ENCODE measurements at regions not wholly inside any gene's neighbourhood (a gene's known extent, or its start where the extent isn't known, plus 50 kb on each side); places are given as distances from the start of the nearest gene placed in this dataset.

GRCh38 chr2:100196786-100197494 lies 54.5 kb upstream of the AFF3 start:
- in situ Hi-C loops (cut with MboI) = no loop called here
- no peak overlapping the region for H3K27ac ChIP-seq (ENCODE audit: extremely low read depth, low read depth, low read length)
- H3K9ac ChIP-seq (ENCODE audit: insufficient read depth in 1 of 2, low read depth in 2 of 2, low read length in 2 of 2) = no peak overlapping the region
- H2AFZ ChIP-seq (ENCODE audit: low read depth, low read length) = peak overlapping the region; percentile 16; the same call in 1 of the 2 replicates
- no peaks in the 10 kb centered on the region for H4K20me1 ChIP-seq (replicated peaks; ENCODE audit: control insufficient read depth, insufficient read depth, low read length)
- H3K36me3 ChIP-seq (ENCODE audit: control insufficient read depth, insufficient read depth, low read length) = no peaks in the 10 kb centered on the region
- BruUV-seq (replicated peaks) = no TSS peak
- H3K9me1 ChIP-seq (ENCODE audit: control insufficient read depth, insufficient read depth, low read length) = no peaks in the 10 kb centered on the region
- DNase-seq (ENCODE audit: extremely low read depth in 1 of 4, low spot score in 3 of 4) (no peak), ATAC-seq (no peak), FAIRE-seq (no peak)
- H3K27me3 ChIP-seq (ENCODE audit: control insufficient read depth in 2 of 2, insufficient read depth in 2 of 2, low read length in 2 of 2) = peaks cover 0 to 24% of the 10 kb centered on the region in 2 experiments; a peak in 1 of 5 replicates
- no peak overlapping the region for H3K4me2 ChIP-seq (ENCODE audit: insufficient read depth, low read length)
- ChIA-PET CTCF (ENCODE audit: low intra/inter-chr PET ratio) (no interaction called here), POLR2A (no interaction called here)
- H3K4me1 ChIP-seq (replicated peaks in 1 of 2; ENCODE audit: control insufficient read depth in 2 of 2, insufficient read depth in 2 of 2, low read length in 2 of 2) = peaks cover 9 to 10% of the 10 kb centered on the region in 2 experiments; a peak in 4 of 5 replicates
- no peak overlapping the region for H3K4me3 ChIP-seq
- H3K79me2 ChIP-seq (ENCODE audit: control insufficient read depth, insufficient read depth, low read length) = no peaks in the 10 kb centered on the region
- 24% methylated on average over 11 of the region's 18 CpGs for WGBS (ENCODE audit: insufficient coverage, low coverage, missing lambda C conversion rate)
- H3K9me3 ChIP-seq (replicated peaks; ENCODE audit: control insufficient read depth, insufficient read depth, low read depth, low read length) = no peaks in the 10 kb centered on the region; the same call in 1 of the 2 replicates
- intact Hi-C loops (cut with micrococcal nuclease) = no loop called here
- TF ChIP-seq RUNX1 (IDR thresholded peaks at IDR 0.05; ENCODE audit: low read depth) = no peak
- no peak for TF ChIP-seq ZNF408 (CRISPR knock-in tag; IDR thresholded peaks at IDR 0.05; ENCODE audit: low read depth)
- no peak for TF ChIP-seq HNRNPK (IDR thresholded peaks at IDR 0.05; ENCODE audit: low read depth, low read length, poor library complexity, severe bottlenecking)
- no peak for TF ChIP-seq IRF9 (tag; IDR thresholded peaks at IDR 0.05)
- TF ChIP-seq NR2C2 (CRISPR knock-in tag; IDR thresholded peaks at IDR 0.05) = no peak
- no peak for TF ChIP-seq NR2C2 (tag; IDR thresholded peaks at IDR 0.05)
- TF ChIP-seq SNIP1 (IDR thresholded peaks at IDR 0.05; ENCODE audit: low read depth) = no peak
- TF ChIP-seq EZH2 (IDR thresholded peaks at IDR 0.05; ENCODE audit: borderline replicate concordance, low read depth, low read length) = no peak
- TF ChIP-seq SRSF1 (IDR thresholded peaks at IDR 0.05; ENCODE audit: low read depth, low read length) = no peak
- TF ChIP-seq TCF7 (IDR thresholded peaks at IDR 0.05; ENCODE audit: borderline replicate concordance) = no peak
- no peak for TF ChIP-seq MXD1 (CRISPR knock-in tag; IDR thresholded peaks at IDR 0.05; ENCODE audit: borderline replicate concordance, poor library complexity, severe bottlenecking)
- TF ChIP-seq ETV6 (IDR thresholded peaks at IDR 0.05; ENCODE audit: borderline replicate concordance in 1 of 2, low read depth in 2 of 2, low read length in 1 of 2) = no peak
- no peak for TF ChIP-seq ETV6 (CRISPR knock-in tag; IDR thresholded peaks at IDR 0.05; ENCODE audit: borderline replicate concordance)
- no peak for TF ChIP-seq STAG1 (CRISPR knock-in tag; IDR thresholded peaks at IDR 0.05; ENCODE audit: borderline replicate concordance)
- TF ChIP-seq ZNF583 (CRISPR knock-in tag; IDR thresholded peaks at IDR 0.05) = no peak
- no peak for TF ChIP-seq ARID4B (CRISPR knock-in tag; IDR thresholded peaks at IDR 0.05)
- no peak for TF ChIP-seq MAFK (IDR thresholded peaks at IDR 0.05; ENCODE audit: low read length)
